Dermis blood vessel endothelial cell (primary cell): ENCODE measurements at regions not wholly inside any gene's neighbourhood (a gene's known extent, or its start where the extent isn't known, plus 50 kb on each side); places are given as distances from the start of the nearest gene placed in this dataset.

Source experiments
- DNase-seq: peaks from one replicate; pipeline ENCODE4 v3.0.0; 2010

DNA sequence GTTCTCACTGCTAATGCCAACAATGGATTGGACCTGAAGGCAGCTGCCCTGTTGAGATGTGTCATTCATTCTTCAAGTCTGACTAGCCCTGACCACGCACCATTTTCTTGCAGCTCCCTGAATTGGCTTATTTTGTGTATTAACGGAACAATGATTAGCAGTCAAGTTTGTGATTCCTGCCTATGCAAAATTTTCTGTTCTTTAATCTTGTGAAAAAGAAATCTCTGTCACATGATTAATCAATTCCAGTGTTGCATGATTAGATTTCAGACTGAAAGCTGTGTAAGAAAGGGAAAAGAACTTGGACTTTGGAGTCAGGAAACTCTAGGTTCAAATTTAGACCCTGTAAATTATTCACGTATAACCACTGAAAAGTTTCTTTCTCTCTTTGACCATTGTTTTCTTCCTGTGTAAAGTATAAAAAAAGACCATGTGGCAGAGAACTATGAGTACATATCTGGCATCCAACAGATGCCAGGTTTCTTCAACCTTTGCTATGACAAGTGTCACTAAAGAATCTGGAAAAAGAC, 64.5 kb upstream of the SLC10A2 start:
- DNase-seq = no peak

DNA sequence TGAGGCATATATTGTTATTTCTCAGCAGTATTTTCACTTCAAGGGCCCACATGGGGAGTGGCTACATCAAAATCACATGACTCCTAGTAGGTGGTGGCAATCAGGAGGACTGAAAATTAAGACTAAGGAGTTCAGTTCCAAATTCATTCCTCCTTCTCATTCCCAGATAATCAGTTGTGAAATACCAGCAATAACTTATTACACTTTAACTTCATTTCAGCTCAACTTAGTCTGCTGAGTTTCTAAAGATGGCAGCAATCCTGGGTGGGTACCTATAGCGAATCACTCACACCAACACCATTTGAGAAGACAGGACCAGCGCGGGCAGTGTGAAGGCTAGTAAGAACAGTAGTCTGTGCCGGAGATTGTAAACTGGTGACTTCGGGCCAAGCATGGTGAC, 63.9 kb upstream of the SLC10A2 start:
- DNase-seq = no peak
